Caco-2 (cell line): ENCODE measurements at regions not wholly inside any gene's neighbourhood (a gene's known extent, or its start where the extent isn't known, plus 50 kb on each side); places are given as distances from the start of the nearest gene placed in this dataset.

Source experiments
- BruUV-seq: library from RNA; stranded (reverse); fragments of 400-500 nt; replicated peaks from 2 replicates; lab custom pipeline; 2021; lab: Mats Ljungman, UMichigan
- CTCF ChIA-PET: fragments of 300-600 bp; sonication (Branson Sonifier 250); formaldehyde crosslinking; loops from one replicate; lab custom pipeline; 2022; ENCODE audit warnings: antibody characterized with exemption; lab: Charles Lee
- POLR2A ChIA-PET: fragments of 300-600 bp; sonication (Branson Sonifier 250); formaldehyde crosslinking; loops from one replicate; lab custom pipeline; 2022; ENCODE audit warnings: antibody characterized with exemption; lab: Charles Lee
- DNase-seq, 2 experiments: peaks; one replicate each; pipeline versions ENCODE4 v3.0.0 to v3.0.0-alpha.2; 2020 to 2022
- H3K27me3 ChIP-seq: replicated peaks from 2 replicates; pipeline ENCODE4 v1.6.0; 2011; ENCODE audit warnings: low read length; ENCODE audit not compliant: control insufficient read depth, insufficient read depth
- H3K36me3 ChIP-seq: 2 replicates; pipeline ENCODE4 v1.5.1; 2011; ENCODE audit warnings: low read length; ENCODE audit not compliant: control insufficient read depth, insufficient read depth
- H3K4me1 ChIP-seq: fragments of 250-450 bp; sonication (Bioruptor Pico); 2 replicates; pipeline ENCODE4 v1.5.1; 2020; ENCODE audit warnings: mild to moderate bottlenecking
- H3K4me3 ChIP-seq: 2 replicates; pipeline ENCODE4 v1.5.1; 2011; ENCODE audit warnings: low read depth, mild to moderate bottlenecking, control low read depth, low read length
- H3K9me3 ChIP-seq: fragments of 250-450 bp; sonication (Bioruptor Pico); 2 replicates; pipeline ENCODE4 v1.5.1; 2020; ENCODE audit warnings: mild to moderate bottlenecking, moderate library complexity
- H3K27ac Mint-ChIP-seq: one replicate; pipeline ENCODE4 v1.8.0; 2022; ENCODE audit warnings: mixed read lengths; ENCODE audit not compliant: unreplicated experiment
- H3K27me3 Mint-ChIP-seq: one replicate; pipeline ENCODE4 v1.8.0; 2022; ENCODE audit warnings: mixed read lengths; ENCODE audit not compliant: insufficient read depth, unreplicated experiment
- H3K36me3 Mint-ChIP-seq: one replicate; pipeline ENCODE4 v1.8.0; 2022; ENCODE audit warnings: mild to moderate bottlenecking, mixed read lengths; ENCODE audit not compliant: insufficient read depth, unreplicated experiment
- H3K4me1 Mint-ChIP-seq: one replicate; pipeline ENCODE4 v1.8.0; 2022; ENCODE audit warnings: low read depth, mixed read lengths; ENCODE audit not compliant: unreplicated experiment
- H3K4me3 Mint-ChIP-seq: one replicate; pipeline ENCODE4 v1.8.0; 2022; ENCODE audit warnings: mild to moderate bottlenecking, moderate library complexity, mixed read lengths; ENCODE audit not compliant: unreplicated experiment
- H3K9me3 Mint-ChIP-seq: one replicate; pipeline ENCODE4 v1.8.0; 2022; ENCODE audit warnings: mixed read lengths; ENCODE audit not compliant: unreplicated experiment
- intact Hi-C: fragments of 100-400 bp; cut with micrococcal nuclease; formaldehyde crosslinking; loops from one replicate; pipeline ENCODE4 v1.10.0; 2022; ENCODE audit not compliant: unreplicated experiment
- TF ChIP-seq, protein P1 (sequence below), 2 experiments: fragments of 200-600 bp in 1 of 2; IDR thresholded peaks; 1 replicate in 1 of 2; 2 replicates in 1 of 2; pipeline versions ENCODE4 v1.5.1 to v1.8.0; 2011 to 2022; ENCODE audit warnings: antibody characterized with exemption in 1 of 2, control low read depth in 1 of 2, inconsistent platforms in 1 of 2, low read depth in 1 of 2, low read length in 1 of 2, mild to moderate bottlenecking in 1 of 2, moderate library complexity in 1 of 2; ENCODE audit not compliant: insufficient read depth in 1 of 2, severe bottlenecking in 1 of 2, unreplicated experiment in 1 of 2

GRCh38 chr7:1366801-1367405 is 92.4 kb downstream of the MICALL2 start:
- H3K27ac Mint-ChIP-seq, result no peak overlapping the region
- no peaks in the 10 kb centered on the region for H3K4me1 Mint-ChIP-seq
- Histone ChIP-seq H3K4me3 (no peak overlapping the region), H3K27me3 (no peaks in the 10 kb centered on the region), H3K36me3 (no peaks in the 10 kb centered on the region), H3K4me1 (peaks cover 10% of the 10 kb centered on the region), H3K9me3 (no peaks in the 10 kb centered on the region)
- intact Hi-C loops, result no loop called here
- no TSS peak for BruUV-seq
- no peaks in the 10 kb centered on the region for H3K27me3 Mint-ChIP-seq
- DNase-seq, result no peak
- H3K36me3 Mint-ChIP-seq, result no peaks in the 10 kb centered on the region
- ChIA-PET CTCF (no interaction called here), POLR2A (no interaction called here)
- TF ChIP-seq, protein P1, sequence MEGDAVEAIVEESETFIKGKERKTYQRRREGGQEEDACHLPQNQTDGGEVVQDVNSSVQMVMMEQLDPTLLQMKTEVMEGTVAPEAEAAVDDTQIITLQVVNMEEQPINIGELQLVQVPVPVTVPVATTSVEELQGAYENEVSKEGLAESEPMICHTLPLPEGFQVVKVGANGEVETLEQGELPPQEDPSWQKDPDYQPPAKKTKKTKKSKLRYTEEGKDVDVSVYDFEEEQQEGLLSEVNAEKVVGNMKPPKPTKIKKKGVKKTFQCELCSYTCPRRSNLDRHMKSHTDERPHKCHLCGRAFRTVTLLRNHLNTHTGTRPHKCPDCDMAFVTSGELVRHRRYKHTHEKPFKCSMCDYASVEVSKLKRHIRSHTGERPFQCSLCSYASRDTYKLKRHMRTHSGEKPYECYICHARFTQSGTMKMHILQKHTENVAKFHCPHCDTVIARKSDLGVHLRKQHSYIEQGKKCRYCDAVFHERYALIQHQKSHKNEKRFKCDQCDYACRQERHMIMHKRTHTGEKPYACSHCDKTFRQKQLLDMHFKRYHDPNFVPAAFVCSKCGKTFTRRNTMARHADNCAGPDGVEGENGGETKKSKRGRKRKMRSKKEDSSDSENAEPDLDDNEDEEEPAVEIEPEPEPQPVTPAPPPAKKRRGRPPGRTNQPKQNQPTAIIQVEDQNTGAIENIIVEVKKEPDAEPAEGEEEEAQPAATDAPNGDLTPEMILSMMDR (IDR thresholded peaks at IDR 0.05; ENCODE audit: insufficient read depth in 1 of 2, low read depth in 1 of 2, low read length in 1 of 2, severe bottlenecking in 1 of 2, unreplicated experiment in 1 of 2), result no peak
- no peaks in the 10 kb centered on the region for H3K9me3 Mint-ChIP-seq
- H3K4me3 Mint-ChIP-seq, result no peak overlapping the region

- intact Hi-C loops, result no loop called here
- no peak overlapping the region for H3K4me3 ChIP-seq
- Mint-ChIP-seq H3K9me3 (no peaks in the 10 kb centered on the region), H3K4me1 (no peaks in the 10 kb centered on the region), H3K27me3 (no peaks in the 10 kb centered on the region), H3K36me3 (no peaks in the 10 kb centered on the region), H3K4me3 (no peak overlapping the region), H3K27ac (no peak overlapping the region)
- no TSS peak for BruUV-seq
- H3K9me3 ChIP-seq, result no peaks in the 10 kb centered on the region
- H3K4me1 ChIP-seq, result peaks cover 10% of the 10 kb centered on the region
- H3K27me3 ChIP-seq, result no peaks in the 10 kb centered on the region
- TF ChIP-seq, protein P1 (IDR thresholded peaks at IDR 0.05; ENCODE audit: insufficient read depth in 1 of 2, low read depth in 1 of 2, low read length in 1 of 2, severe bottlenecking in 1 of 2, unreplicated experiment in 1 of 2), result no peak
- CTCF ChIA-PET, result interaction anchor here (0.6 kb wide), 1 partner anchor 45 kb away, joined by 7 read pairs; no protein-coding TSS in a partner anchor
- POLR2A ChIA-PET, result no interaction called here
- H3K36me3 ChIP-seq, result no peaks in the 10 kb centered on the region
- no peak for DNase-seq
Measured at GRCh38 chr7:1367501-1368183, 91.6 kb downstream of the MICALL2 start.

DNA sequence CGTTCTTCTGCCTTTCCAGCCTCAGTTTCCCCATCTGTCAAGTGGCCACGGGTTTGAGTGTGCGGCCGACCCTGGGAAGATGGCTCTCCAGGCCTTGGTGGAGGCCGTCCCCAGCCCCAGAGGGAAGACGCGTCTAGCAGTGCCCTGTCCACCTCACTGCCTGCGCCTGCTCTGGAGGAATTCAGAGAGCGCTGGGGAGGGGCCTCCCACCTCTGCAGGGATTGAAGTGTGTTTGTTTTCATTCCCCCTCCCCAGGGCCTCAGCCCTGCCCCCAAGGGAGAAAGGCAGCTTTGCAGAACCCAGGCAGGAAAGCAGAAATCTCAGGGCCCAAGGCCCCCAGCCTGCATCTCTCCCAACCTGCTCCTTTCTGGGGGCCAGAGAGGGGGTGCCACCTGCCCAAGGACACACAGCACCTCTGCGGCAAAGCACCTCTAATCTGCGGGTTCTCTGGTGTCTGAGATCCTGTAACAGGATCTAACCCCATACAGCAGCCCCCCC is 91.0 kb downstream of the MICALL2 start:
- H3K4me1 ChIP-seq, result peaks cover 10% of the 10 kb centered on the region
- no peaks in the 10 kb centered on the region for H3K36me3 Mint-ChIP-seq
- peak in 1 of 2 experiments; percentile 36 for DNase-seq
- TF ChIP-seq, protein P1 (IDR thresholded peaks at IDR 0.05; ENCODE audit: insufficient read depth in 1 of 2, low read depth in 1 of 2, low read length in 1 of 2, severe bottlenecking in 1 of 2, unreplicated experiment in 1 of 2), result no peak
- ChIA-PET CTCF (interaction anchor here (0.6 kb wide), 3 partner anchors 21 to 45 kb away, joined by 3 to 7 read pairs (median 5); no protein-coding TSS in a partner anchor), POLR2A (interaction anchor here (0.6 kb wide), 1 partner anchor 1006 kb away, joined by 5 read pairs; no protein-coding TSS in a partner anchor)
- no peaks in the 10 kb centered on the region for H3K9me3 Mint-ChIP-seq
- H3K4me3 Mint-ChIP-seq, result no peak overlapping the region
- no peaks in the 10 kb centered on the region for H3K27me3 ChIP-seq
- no TSS peak for BruUV-seq
- no peaks in the 10 kb centered on the region for H3K4me1 Mint-ChIP-seq
- no peaks in the 10 kb centered on the region for H3K36me3 ChIP-seq
- no peak overlapping the region for H3K4me3 ChIP-seq
- H3K9me3 ChIP-seq, result no peaks in the 10 kb centered on the region
- H3K27ac Mint-ChIP-seq, result no peak overlapping the region
- H3K27me3 Mint-ChIP-seq, result no peaks in the 10 kb centered on the region
- intact Hi-C loops, result no loop called here
